ENCODE measurements at regions not wholly inside any gene's neighbourhood (a gene's known extent, or its start where the extent isn't known, plus 50 kb on each side); places are given as distances from the start of the nearest gene placed in this dataset.

DNA sequence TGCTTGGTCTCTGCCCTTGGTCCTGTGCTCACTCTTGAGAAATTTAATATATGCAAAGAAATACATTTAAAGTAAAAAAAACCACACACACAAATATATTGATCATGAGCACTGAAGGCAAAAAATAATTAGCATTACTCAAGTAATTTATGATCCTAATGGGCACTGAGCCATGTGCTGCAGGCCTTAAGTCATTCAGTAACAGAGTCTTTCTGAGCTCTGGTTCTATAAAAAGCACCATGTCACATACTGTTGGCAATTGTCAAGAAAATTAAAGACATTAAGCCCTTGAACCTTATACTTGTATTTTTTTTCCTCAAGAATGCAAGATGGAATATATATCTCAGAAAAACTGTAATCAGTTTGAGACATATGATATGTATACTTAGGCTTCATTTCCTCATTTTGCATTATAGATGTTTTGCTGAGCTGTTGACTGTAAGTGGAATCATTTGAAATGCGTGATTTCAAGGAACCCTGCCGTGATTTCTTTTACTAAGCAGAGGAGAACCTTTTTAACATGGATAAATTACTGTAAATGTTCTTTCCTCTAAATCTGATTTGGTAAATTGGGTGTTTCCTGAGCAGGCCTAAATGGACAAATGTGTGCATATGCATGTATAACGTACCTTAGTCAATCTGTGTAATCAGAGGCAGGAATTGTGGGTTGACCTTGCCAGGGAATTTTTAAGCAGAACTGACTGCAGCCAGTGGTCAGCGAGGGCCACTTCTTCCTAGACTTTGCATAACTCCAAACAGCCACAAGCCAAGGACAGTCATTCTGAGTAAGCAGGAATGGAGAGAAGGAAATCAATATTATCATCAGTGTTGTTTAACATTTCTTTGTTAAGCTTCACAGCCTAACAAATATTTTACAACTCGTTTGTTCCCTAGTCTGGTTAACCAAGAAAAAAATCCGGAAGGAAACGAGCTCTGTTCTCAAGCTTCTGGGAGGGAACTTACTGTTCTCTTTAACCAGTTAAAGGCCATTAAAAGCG is 191.5 kb upstream of the ATP5MC3 start:
- no peaks in the 10 kb centered on the region for H3K36me3 ChIP-seq
- no peak overlapping the region for H3K27ac ChIP-seq
- H3K4me1 ChIP-seq, result no peaks in the 10 kb centered on the region
- intact Hi-C loops (cut with DNase I; ENCODE audit: low total_unique reads), result no loop called here
- H3K9me3 ChIP-seq, result no peaks in the 10 kb centered on the region
- DNase-seq, result no peak
- H3K4me3 ChIP-seq, result no peak overlapping the region
- TF ChIP-seq, protein P1, sequence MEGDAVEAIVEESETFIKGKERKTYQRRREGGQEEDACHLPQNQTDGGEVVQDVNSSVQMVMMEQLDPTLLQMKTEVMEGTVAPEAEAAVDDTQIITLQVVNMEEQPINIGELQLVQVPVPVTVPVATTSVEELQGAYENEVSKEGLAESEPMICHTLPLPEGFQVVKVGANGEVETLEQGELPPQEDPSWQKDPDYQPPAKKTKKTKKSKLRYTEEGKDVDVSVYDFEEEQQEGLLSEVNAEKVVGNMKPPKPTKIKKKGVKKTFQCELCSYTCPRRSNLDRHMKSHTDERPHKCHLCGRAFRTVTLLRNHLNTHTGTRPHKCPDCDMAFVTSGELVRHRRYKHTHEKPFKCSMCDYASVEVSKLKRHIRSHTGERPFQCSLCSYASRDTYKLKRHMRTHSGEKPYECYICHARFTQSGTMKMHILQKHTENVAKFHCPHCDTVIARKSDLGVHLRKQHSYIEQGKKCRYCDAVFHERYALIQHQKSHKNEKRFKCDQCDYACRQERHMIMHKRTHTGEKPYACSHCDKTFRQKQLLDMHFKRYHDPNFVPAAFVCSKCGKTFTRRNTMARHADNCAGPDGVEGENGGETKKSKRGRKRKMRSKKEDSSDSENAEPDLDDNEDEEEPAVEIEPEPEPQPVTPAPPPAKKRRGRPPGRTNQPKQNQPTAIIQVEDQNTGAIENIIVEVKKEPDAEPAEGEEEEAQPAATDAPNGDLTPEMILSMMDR (IDR thresholded peaks at IDR 0.05), result no peak
- peaks cover 0 to 9% of the 10 kb centered on the region in 2 donors for H3K27me3 ChIP-seq

DNA sequence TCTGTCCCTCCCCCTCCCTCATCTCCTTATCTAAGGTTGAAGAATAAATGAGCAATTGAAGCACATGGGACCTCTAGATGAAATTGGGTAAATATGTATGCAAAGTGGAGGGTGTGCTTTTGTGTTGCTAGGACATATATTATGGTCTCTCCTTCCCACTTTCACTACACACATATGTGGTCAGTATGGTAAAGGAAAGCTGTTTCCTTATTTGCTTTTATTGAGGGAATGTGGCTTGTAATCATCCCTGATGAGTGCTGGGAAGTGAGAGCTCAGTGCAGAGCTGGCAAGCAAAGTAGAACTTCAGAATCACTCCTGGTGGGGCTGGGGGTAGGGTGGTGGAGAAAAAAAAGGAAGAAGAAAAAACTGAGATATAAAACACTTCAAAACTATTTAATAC is 189.9 kb upstream of the ATP5MC3 start:
- Histone ChIP-seq H3K9me3 (no peaks in the 10 kb centered on the region), H3K27me3 (peaks cover 0 to 17% of the 10 kb centered on the region in 2 donors), H3K4me1 (no peaks in the 10 kb centered on the region), H3K36me3 (no peaks in the 10 kb centered on the region), H3K4me3 (no peak overlapping the region), H3K27ac (no peak overlapping the region)
- TF ChIP-seq, protein P1 (IDR thresholded peaks at IDR 0.05), result no peak
- DNase-seq, result no peak
- intact Hi-C loops (cut with DNase I; ENCODE audit: low total_unique reads), result no loop called here

DNA sequence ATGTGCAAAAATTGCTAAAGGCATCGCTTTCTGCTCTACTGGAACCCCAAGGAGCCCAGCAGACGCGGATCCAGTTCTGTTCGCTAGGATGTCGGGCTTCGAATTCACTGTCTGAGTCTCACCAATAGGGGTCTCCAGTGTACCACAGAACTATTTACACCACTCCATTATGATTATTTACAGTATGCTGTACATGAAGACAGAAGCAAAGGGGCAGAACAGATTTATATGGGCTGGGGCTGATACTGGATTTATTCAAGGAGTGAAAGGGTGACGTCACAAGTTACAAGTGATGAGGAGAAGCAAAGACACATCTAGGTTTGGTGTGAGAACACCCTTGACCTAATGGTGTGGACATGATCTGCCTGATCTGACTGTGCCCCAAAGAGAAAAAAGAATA is 185.3 kb upstream of the ATP5MC3 start:
- Histone ChIP-seq H3K27ac (no peak overlapping the region), H3K4me3 (no peak overlapping the region), H3K27me3 (peaks cover 0 to 38% of the 10 kb centered on the region in 2 donors), H3K36me3 (no peaks in the 10 kb centered on the region), H3K9me3 (no peaks in the 10 kb centered on the region), H3K4me1 (no peaks in the 10 kb centered on the region)
- peak in 1 of 2 donors; percentile 22 for DNase-seq
- TF ChIP-seq, protein P1 (IDR thresholded peaks at IDR 0.05), result peak; percentile 51 to 52
- intact Hi-C loops (cut with DNase I; ENCODE audit: low total_unique reads), result loop anchor here (5.0 kb wide), 1 partner anchor 730 kb away; the partner anchor contains the start of gene HOXD12

DNA sequence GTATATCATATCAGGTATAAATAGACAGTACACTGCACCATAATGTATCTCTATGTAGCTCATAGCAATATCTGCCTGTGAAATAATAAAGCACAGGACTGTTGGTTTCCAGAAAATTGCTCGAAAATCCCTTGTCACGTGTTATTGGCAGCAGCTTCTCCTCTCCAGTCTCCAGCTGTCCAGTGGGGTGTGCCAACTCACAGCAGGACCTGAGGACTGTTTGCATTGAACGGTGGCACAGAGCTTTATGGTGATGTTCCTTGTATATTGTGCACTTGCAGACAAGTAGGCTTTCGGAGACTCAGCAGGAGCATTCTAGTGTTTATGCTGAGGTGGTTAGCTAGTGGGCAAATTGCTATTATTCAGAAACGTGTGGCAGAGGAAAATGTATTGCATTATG is 182.2 kb upstream of the ATP5MC3 start:
- Histone ChIP-seq H3K27me3 (peaks cover 0 to 36% of the 10 kb centered on the region in 2 donors), H3K4me1 (no peaks in the 10 kb centered on the region), H3K27ac (no peak overlapping the region), H3K4me3 (no peak overlapping the region), H3K9me3 (no peaks in the 10 kb centered on the region), H3K36me3 (no peaks in the 10 kb centered on the region)
- TF ChIP-seq, protein P1 (IDR thresholded peaks at IDR 0.05), result no peak
- DNase-seq, result no peak
- intact Hi-C loops (cut with DNase I; ENCODE audit: low total_unique reads), result no loop called here

DNA sequence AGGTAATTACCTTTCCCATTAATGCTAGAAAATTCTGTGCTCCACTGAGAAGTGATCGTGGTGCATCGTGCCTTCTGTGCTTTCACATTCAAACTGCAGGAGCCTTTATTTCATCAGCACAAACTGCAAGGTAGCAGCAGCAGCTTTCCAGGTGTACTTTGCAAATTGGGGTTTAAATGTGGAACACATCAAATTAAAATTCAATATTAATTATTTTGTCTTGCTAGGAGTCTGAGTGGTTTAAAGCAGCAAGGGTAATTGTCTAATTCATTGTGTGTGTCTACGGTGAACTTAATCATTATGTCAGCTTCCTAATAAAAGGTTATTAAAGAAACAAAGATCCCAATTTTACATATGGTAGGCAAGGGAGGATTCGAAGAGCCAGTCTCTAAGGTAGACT is 180.8 kb upstream of the ATP5MC3 start:
- peaks cover 0 to 31% of the 10 kb centered on the region in 2 donors for H3K27me3 ChIP-seq
- no peaks in the 10 kb centered on the region for H3K4me1 ChIP-seq
- intact Hi-C loops (cut with DNase I; ENCODE audit: low total_unique reads), result no loop called here
- H3K36me3 ChIP-seq, result no peaks in the 10 kb centered on the region
- no peak for DNase-seq
- no peak overlapping the region for H3K4me3 ChIP-seq
- H3K9me3 ChIP-seq, result no peaks in the 10 kb centered on the region
- TF ChIP-seq, protein P1 (IDR thresholded peaks at IDR 0.05), result no peak
- H3K27ac ChIP-seq, result no peak overlapping the region

Measured in tibial artery (tissue), 4 donors.